NCI-H1436 treated with DMSO at 0.1 percent for 48 hours (cell line): ENCODE measurements at regions not wholly inside any gene's neighbourhood (a gene's known extent, or its start where the extent isn't known, plus 50 kb on each side); places are given as distances from the start of the nearest gene placed in this dataset.

Experiments
- DNase-seq: peaks from one replicate; lab custom pipeline; 2025; lab: John Stamatoyannopoulos, UW

- no peak for DNase-seq
These were observed 302.5 kb downstream of the DHX35 start for GRCh38 chr20:39264506-39265172.

- no peak for DNase-seq
These were observed 300.9 kb downstream of the DHX35 start for GRCh38 chr20:39263076-39263475.

DNA sequence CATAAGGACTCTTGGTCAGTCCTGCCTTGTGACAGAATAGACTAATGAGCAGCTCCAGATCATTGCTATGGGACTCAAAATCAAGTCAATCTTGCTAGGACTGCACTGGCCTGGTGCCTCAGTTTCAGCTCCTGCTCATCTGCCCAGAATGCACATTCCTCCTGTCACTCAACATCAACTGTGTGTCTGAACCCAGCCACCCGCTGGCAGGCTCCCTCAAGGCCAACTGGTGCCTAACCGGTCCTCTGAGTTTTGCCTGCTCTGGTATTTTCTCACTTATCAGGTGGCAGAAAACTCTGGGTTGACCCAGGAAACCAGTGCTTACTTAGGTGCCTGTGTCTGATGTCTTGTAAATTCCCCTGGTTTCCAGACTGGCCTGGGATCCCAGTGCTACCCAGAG lies 297.7 kb downstream of the DHX35 start:
- no peak for DNase-seq

GRCh38 chr20:39259010-39259803 lies 297.1 kb downstream of the DHX35 start:
- no peak for DNase-seq

DNA sequence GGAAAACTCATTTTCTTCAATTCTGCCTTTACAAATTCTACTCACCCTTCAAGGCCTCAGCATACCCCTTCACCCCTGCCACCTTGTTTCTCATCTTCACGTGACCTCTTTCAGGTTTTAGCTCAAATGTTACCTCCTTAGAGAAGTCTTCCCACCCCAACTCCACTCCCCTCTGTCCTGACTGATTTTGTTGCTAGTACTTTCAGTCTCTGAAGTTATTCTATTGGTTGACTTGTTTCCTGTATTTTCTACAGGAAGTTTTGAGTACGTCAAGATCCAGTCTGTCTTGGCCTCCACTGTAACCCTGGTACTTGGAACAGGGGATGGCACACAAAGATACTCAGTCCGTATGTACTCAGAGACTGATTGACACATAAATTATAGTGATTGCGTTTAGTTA lies 296.1 kb downstream of the DHX35 start:
- no peak for DNase-seq

DNA sequence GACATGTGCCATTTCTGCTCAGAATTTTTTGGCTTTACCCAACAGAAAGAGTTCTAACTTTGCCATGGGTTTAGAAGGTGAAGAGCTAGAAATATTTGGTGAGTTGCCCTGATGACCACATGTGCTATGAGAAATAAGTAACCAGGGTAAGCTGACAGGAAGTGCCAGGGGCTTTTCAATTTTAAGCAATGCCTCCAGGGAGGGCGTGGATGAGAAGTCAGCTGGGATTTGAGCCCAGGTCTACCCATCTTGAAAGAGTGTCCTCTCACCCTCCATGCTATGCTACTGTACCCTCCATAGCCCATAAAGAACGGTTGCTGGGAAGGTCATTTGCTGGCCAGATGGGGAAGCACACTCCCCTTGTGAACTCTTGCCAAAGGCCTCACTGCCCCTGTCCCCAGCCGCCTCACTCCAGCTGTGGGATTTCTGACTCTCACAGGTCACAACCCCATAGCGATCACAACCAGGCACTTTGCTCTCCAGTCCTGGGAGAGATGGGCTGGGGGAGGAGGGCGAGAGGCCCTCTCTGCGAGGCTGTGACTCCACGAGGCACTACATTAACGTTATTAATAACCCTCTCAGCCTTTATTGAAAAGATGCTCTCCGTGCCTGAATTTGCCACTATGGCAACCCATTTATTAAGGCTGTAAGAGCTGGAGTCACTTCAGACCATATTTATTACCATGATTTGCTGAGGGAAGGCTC lies 291.1 kb downstream of the DHX35 start:
- DNase-seq: no peak

GRCh38 chr20:39252035-39252434 lies 289.9 kb downstream of the DHX35 start:
- DNase-seq: no peak

DNA sequence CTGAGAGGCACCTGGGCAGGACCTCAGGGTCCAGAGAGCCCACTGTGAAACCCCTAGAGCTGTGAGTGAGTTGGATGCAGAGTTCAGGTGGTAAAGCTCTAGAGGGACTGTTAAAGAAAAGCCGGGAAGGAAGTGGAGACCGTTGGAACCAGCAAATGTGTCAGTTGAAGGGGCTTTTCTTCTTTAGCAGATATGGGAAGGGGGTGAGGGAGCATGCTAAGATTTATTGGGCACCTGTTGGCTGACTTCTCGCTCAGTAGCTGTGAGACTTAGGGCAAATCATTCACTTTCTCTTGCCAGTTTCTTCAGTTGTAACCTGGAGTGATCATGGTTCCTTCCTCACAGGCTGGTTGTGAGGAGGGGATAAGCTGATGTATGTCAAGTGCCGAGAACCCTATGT lies 287.7 kb downstream of the DHX35 start:
- DNase-seq: no peak

DNA sequence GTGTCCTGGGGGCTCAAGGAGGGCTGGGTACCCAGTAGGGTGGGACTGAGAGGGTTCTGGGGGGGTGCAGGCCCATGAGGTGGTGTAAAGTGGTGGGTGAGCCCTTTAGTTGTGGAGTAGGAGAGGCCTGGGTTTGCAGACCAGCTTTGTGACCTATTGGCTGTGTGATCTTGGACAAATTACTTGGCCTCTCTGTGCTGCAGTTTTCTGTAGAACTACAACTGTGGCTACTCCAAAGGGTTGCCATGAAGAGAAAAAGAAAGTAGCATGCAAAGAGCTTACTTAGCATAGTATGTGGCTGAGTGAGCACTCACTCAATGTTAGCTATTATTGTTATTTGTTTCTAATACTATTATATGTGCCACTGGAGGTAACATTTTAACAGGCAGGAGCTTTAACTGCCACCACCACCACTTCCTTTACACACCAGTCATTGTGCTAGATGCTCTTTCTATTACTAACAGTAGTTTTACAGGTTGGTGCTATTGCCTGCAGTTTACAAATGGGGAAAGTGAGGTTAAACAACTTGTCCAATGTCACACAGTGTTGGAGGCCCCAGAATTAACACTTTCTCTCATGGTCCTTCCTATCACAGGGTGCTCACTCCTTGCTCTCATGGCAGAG lies 286.8 kb downstream of the DHX35 start:
- no peak for DNase-seq

- no peak for DNase-seq
These were observed 286.2 kb downstream of the DHX35 start for GRCh38 chr20:39248171-39248861.

DNA sequence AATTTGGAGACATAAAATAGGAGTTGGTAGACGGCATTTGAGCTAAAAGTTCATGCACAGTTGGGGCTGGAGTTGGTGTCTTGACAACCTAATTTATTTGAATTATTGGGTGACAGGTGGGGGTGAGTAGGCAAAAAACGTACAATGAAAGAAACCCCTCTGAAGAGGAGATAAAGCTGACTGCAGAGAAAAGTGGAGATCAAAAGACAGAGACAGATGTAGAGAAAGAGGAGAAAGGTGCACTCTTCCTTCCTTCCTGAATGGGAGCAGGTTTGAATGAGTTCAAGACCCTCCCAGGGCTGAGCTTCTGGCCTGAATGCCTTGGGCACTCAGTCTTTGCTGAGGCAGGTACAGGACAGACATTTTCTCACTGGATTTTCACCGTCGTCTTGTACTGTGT lies 284.3 kb downstream of the DHX35 start:
- no peak for DNase-seq

- no peak for DNase-seq
These were observed 283.7 kb downstream of the DHX35 start for GRCh38 chr20:39245685-39246311.

DNA sequence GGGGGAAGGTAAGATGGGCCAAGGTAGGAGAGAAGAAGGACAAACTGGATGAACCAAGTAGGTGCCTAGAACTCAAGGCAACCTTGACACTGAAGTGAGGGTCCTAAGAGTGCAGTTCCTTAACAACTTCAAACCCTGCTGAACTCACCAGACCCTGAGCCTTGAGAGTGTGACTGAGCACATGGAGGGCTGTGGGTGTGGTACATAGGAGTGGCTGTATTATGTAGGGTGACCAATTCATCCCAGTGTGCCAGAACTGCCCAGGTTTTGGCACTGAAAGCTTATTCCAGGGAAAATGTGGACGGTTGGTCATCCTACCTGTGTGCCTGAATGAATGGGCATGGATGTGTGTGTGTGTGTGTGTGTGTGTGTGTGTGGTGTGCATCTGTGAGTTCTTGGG lies 281.8 kb downstream of the DHX35 start:
- DNase-seq: no peak

DNA sequence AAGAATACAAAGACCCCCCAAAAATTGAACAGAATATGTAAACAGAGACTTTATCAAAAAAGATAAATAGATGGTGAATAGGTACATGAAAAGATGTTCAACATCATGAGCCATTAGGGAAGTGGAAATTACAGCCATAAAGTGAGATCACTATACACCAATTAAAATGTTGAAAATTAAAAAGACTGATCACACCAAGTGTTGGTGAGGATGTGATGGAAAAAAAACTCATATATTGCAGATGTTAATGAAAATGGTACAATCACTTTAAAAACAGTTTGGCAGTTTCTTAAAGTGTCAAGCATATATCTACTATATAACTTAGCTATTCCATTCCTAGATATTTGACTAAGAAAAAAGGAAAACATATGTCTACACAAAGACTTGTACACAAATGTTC lies 280.5 kb downstream of the DHX35 start:
- DNase-seq: no peak

DNA sequence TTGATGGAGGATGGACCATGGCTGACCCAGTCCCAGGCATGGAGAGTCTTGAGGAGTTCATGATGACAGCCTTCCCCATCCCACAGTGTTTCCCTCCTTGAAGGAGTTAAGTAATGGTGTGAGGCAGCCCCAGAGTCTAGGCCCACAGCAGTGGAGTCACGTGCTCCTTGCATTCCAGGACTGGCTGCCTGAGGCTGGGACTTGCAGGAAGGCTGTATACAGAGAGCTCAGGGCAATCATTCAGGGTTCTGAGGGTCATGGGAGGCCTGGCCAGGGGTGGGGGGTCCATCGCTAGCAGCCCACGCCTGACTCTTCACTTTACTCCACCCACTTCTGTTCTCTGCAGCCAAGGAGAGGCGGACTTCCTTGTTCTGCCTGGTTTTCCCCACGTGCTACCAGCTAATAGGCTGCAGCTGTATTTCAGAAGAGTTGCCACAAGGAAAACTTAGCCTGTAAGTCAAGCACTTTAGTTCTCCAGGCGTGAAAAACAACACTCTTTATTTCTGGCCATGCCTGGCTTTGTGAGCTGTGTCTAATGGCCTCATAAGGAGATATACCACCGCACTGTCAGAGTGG lies 272.5 kb downstream of the DHX35 start:
- DNase-seq: no peak

- DNase-seq: no peak
These were observed 271.6 kb downstream of the DHX35 start for GRCh38 chr20:39233755-39234154.

DNA sequence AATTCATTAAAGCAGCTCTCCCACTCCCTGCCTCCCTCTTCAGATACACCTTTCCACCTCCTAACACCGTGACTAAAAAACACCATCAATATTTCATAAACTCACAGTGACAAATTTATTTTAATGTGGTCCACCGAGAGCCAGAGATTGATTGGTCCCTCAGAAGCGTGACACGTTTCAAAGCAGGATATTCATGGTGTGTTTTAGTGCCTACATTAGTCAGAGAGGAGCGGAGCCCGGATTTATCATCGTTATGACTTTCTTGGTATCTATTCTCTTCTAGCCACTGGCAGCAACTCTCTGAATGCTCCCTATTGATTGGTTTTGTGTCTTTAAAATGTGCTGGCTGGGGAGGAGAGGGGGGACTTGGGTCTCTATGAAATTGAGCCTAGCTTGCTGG lies 265.3 kb downstream of the DHX35 start:
- DNase-seq: no peak

GRCh38 chr20:39225978-39226377 lies 263.8 kb downstream of the DHX35 start:
- no peak for DNase-seq

- DNase-seq: no peak
These were observed 263.4 kb downstream of the DHX35 start for GRCh38 chr20:39225536-39225935.

GRCh38 chr20:39222101-39222500 lies 260.0 kb downstream of the DHX35 start:
- DNase-seq: no peak

DNA sequence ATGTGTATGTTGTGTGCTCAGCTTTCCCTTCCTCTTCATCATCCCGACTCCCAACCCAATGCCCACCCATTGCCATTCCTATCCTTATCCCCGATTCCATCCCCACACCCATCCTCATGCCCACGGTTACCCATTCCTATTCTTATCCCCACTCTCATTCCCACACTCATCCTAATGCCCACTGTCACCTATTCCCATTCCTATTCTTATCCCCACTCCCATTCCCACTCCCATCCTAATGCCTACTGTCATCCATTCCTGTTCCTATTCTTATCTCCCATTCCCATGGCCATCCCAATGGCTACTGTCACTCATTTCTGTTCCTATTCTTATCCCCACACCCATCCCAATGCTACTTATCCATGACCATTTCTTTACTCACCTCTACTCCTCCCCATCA lies 254.1 kb downstream of the DHX35 start:
- DNase-seq: no peak
